ENCODE measurements at regions not wholly inside any gene's neighbourhood (a gene's known extent, or its start where the extent isn't known, plus 50 kb on each side); places are given as distances from the start of the nearest gene placed in this dataset.
"Not testable (repeated sequence)": the region's sequence is repeated elsewhere in the genome, so short reads cannot be mapped to it uniquely, and the experiment has no call there.

DNA sequence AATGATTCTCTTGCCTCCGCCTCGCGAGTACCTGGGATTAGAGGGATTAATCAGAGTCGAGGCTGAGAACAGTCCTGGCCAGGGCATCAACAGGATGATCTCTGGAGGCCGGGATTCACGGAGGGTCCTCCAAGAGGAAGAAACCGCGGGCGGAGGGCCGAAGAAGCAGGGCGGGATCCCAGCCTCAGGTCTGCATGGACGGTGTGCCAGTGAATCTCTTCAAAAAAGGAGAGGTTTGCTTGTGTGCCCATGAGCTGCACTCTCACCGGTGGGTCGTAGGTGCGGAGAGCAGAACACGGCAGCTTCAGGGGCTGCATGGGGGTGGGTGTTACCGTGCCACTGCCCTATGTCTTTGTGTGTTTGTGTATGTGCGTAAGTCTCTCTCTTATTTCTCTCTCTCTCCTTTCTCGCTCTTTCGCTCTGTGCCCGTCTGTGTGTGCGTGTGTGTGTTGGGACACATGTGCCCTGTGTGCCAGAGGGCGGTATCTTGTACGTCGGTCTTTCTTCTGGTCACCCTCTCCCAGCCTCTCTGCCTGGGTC is 768.2 kb upstream of the ALG10B start:
- Histone ChIP-seq H3K4me3 (ENCODE audit: low read length) (no peak overlapping the region), H3K27me3 (ENCODE audit: control insufficient read depth in 2 of 2, insufficient read depth in 2 of 2, low read length in 2 of 2) (no peaks in the 10 kb centered on the region), H3K27ac (ENCODE audit: low read depth, low read length) (no peak overlapping the region), H3K4me1 (ENCODE audit: control insufficient read depth in 2 of 2, insufficient read depth in 2 of 2, low read length in 2 of 2) (no peaks in the 10 kb centered on the region), H3K9me3 (ENCODE audit: control insufficient read depth in 2 of 3, low read length in 3 of 3) (no peaks in the 10 kb centered on the region), H3K36me3 (ENCODE audit: control insufficient read depth in 2 of 3, insufficient read depth in 3 of 3, low read length in 3 of 3) (no peaks in the 10 kb centered on the region)
- DNase-seq, result no peak
- no peak for ATAC-seq
- Mint-ChIP-seq H3K27ac (no peak overlapping the region), H3K9me3 (peaks cover 8 to 47% (median 16%) of the 10 kb centered on the region in 11 donors), H3K4me1 (no peaks in the 10 kb centered on the region), H3K36me3 (peaks cover 0 to 13% (median 2%) of the 10 kb centered on the region in 5 donors), H3K27me3 (no peaks in the 10 kb centered on the region), H3K4me3 (no peak overlapping the region)
- POLR2A ChIA-PET, result no interaction called here
- intact Hi-C loops (cut with micrococcal nuclease), result no loop called here
- CTCF ChIA-PET, result no interaction called here

DNA sequence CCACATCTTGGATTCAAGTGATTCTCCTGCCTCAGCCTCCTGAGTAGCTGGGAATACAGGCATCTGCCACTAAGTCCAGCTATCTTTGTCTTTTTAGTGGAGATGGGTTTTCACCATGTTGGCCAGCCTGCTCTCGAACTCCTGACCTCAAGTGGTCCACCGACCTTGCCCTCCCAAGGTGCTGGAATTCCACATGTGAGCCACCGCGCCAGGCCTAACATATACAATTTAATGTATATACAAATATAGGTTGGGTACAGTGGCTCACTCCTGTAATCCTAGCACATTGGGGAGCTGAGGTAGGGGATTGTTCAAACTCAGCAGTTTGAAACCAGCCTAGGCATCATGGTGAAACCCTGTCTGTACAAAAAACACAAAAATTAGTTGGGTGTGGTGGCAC is 759.6 kb upstream of the ALG10B start:
- H3K27me3 ChIP-seq (ENCODE audit: control insufficient read depth in 2 of 2, insufficient read depth in 2 of 2, low read length in 2 of 2); intact Hi-C loops (cut with micrococcal nuclease); H3K36me3 ChIP-seq (ENCODE audit: control insufficient read depth in 2 of 3, insufficient read depth in 3 of 3, low read length in 3 of 3); POLR2A ChIA-PET; H3K27ac Mint-ChIP-seq; DNase-seq; H3K9me3 ChIP-seq (ENCODE audit: control insufficient read depth in 2 of 3, low read length in 3 of 3); H3K36me3 Mint-ChIP-seq; H3K4me1 Mint-ChIP-seq; H3K4me3 ChIP-seq (ENCODE audit: low read length); H3K27me3 Mint-ChIP-seq; ATAC-seq; H3K27ac ChIP-seq (ENCODE audit: low read depth, low read length); CTCF ChIA-PET; H3K4me3 Mint-ChIP-seq; H3K4me1 ChIP-seq (ENCODE audit: control insufficient read depth in 2 of 2, insufficient read depth in 2 of 2, low read length in 2 of 2): not testable (repeated sequence)
- peaks cover 0 to 21% (median 9%) of the 10 kb centered on the region in 11 donors for H3K9me3 Mint-ChIP-seq

DNA sequence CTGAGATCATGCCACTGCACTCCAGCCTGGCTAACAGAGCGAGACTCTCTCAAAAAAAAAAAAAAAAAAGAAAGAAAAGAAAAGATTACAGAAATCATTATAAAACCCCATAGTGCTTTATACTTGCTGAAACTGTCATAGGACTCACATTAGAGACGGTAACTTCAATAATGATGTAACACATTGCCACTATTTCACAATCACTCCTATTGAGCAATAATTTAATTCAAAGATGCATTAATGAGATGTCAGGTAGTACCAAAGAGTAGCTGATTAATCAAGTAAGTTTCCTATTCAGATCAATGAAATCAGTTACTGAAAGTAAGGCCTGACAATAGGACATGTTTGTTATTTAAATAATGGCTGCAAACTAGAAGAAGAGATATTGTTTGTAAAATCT is 751.5 kb upstream of the ALG10B start:
- Mint-ChIP-seq H3K27ac (no peak overlapping the region), H3K27me3 (no peaks in the 10 kb centered on the region), H3K4me3 (no peak overlapping the region), H3K36me3 (peaks cover 0 to 2% (median 0%) of the 10 kb centered on the region in 5 donors), H3K4me1 (no peaks in the 10 kb centered on the region), H3K9me3 (peaks cover 0 to 27% (median 15%) of the 10 kb centered on the region in 11 donors)
- Histone ChIP-seq H3K36me3 (ENCODE audit: control insufficient read depth in 2 of 3, insufficient read depth in 3 of 3, low read length in 3 of 3) (no peaks in the 10 kb centered on the region), H3K27ac (ENCODE audit: low read depth, low read length) (no peak overlapping the region), H3K9me3 (ENCODE audit: control insufficient read depth in 2 of 3, low read length in 3 of 3) (no peaks in the 10 kb centered on the region), H3K4me1 (ENCODE audit: control insufficient read depth in 2 of 2, insufficient read depth in 2 of 2, low read length in 2 of 2) (no peaks in the 10 kb centered on the region), H3K27me3 (ENCODE audit: control insufficient read depth in 2 of 2, insufficient read depth in 2 of 2, low read length in 2 of 2) (no peaks in the 10 kb centered on the region), H3K4me3 (ENCODE audit: low read length) (no peak overlapping the region)
- intact Hi-C loops (cut with micrococcal nuclease), result no loop called here
- no peak for DNase-seq
- no peak for ATAC-seq
- POLR2A ChIA-PET, result no interaction called here
- CTCF ChIA-PET, result no interaction called here

DNA sequence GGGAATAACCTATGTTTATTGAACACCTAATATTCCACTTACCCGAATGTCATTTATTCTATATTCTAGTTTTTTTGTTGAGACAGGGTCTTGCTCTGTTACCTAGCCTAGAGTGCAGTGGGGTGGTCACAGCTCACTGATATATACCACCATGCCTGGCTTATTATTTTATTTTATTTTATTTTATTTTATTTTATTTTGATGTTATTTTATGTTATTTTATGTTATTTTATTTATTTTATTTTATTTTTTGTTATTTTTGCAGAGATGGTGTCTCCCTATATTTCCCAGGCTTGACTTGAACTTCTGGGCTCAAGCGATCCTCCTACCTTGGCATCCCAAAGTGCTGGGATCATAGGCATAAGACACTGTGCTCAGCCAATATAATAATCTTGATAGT is 746.0 kb upstream of the ALG10B start:
- H3K4me3 Mint-ChIP-seq; H3K27ac Mint-ChIP-seq; H3K9me3 ChIP-seq (ENCODE audit: control insufficient read depth in 2 of 3, low read length in 3 of 3); DNase-seq; H3K36me3 Mint-ChIP-seq; H3K27me3 Mint-ChIP-seq; H3K27ac ChIP-seq (ENCODE audit: low read depth, low read length); H3K36me3 ChIP-seq (ENCODE audit: control insufficient read depth in 2 of 3, insufficient read depth in 3 of 3, low read length in 3 of 3); H3K4me1 Mint-ChIP-seq; intact Hi-C loops (cut with micrococcal nuclease); CTCF ChIA-PET; H3K27me3 ChIP-seq (ENCODE audit: control insufficient read depth in 2 of 2, insufficient read depth in 2 of 2, low read length in 2 of 2); POLR2A ChIA-PET; H3K4me1 ChIP-seq (ENCODE audit: control insufficient read depth in 2 of 2, insufficient read depth in 2 of 2, low read length in 2 of 2); H3K4me3 ChIP-seq (ENCODE audit: low read length); ATAC-seq: not testable (repeated sequence)
- peaks cover 0 to 28% (median 14%) of the 10 kb centered on the region in 11 donors for H3K9me3 Mint-ChIP-seq

Data from naive thymus-derived CD4-positive, alpha-beta T cell (primary cell).